Adrenal gland (tissue), 9 donors: ENCODE measurements at regions not wholly inside any gene's neighbourhood (a gene's known extent, or its start where the extent isn't known, plus 50 kb on each side); places are given as distances from the start of the nearest gene placed in this dataset.

Experiments used
- DNase-seq, 7 donors: peaks; one replicate each; pipeline ENCODE4 v3.0.0-alpha.2; 2019 to 2020
- H3K27ac ChIP-seq, 5 donors: fragments of 200-600 bp; sonication (generic) in 4 of 5; 1 replicate in 3 of 5; 2 replicates in 2 of 5; pipeline versions ENCODE4 v1.5.1 to v1.8.0; 2016 to 2020; ENCODE audit warnings: mild to moderate bottlenecking in 1 of 5
- H3K27me3 ChIP-seq: fragments of 200-600 bp; 2 replicates; pipeline ENCODE4 v1.8.0; 2021
- H3K36me3 ChIP-seq, 2 donors: fragments of 200-600 bp; replicated peaks in 1 of 2; 1 replicate in 1 of 2; 2 replicates in 1 of 2; pipeline versions ENCODE4 v1.5.1 to v1.8.0; 2018 to 2022
- H3K4me1 ChIP-seq, 2 donors: fragments of 200-600 bp; replicated peaks in 1 of 2; 1 replicate in 1 of 2; 2 replicates in 1 of 2; pipeline versions ENCODE4 v1.5.1 to v1.8.0; 2018 to 2021
- H3K4me3 ChIP-seq, 4 donors: fragments of 200-600 bp; sonication (generic) in 3 of 4; one replicate each; pipeline ENCODE4 v1.5.1; 2016 to 2018
- H3K9me3 ChIP-seq, 3 donors: fragments of 200-600 bp; sonication (generic) in 1 of 3; replicated peaks in 1 of 3; 1 replicate in 2 of 3; 2 replicates in 1 of 3; pipeline versions ENCODE4 v1.5.1 to v1.8.0; 2016 to 2021
- POLR2A ChIP-seq, 2 donors: fragments of 450-650 bp; IDR thresholded peaks; one replicate each; pipeline ENCODE4 v1.6.1; 2017; ENCODE audit warnings: antibody characterized with exemption in 2 of 2, mild to moderate bottlenecking in 2 of 2, moderate library complexity in 1 of 2
- WGBS, 4 donors: extraction: QIAGEN DNeasy Blood & Tissue Kit in 2 of 4; methylation state at CpG; one replicate each; pipeline versions ENCODE4 v1.1.5 to v1.1.7; 2013 to 2017; 5-methylcytosine and 5-hydroxymethylcytosine counted together
- intact Hi-C, 2 donors: fragments of 100-400 bp; cut with DNase I; formaldehyde crosslinking; loops; one replicate each; pipeline versions ENCODE4 v1.14.1 to v1.15.0; 2022 to 2023
- TF ChIP-seq, protein P1 (sequence below), 6 experiments: fragments of 450-650 bp in 4 of 6; fragments of 200-600 bp in 2 of 6; sonication (generic) in 1 of 6; IDR thresholded peaks; 1 replicate in 5 of 6; 2 replicates in 1 of 6; pipeline versions ENCODE4 v1.5.1 to v1.8.0; 2016 to 2021; ENCODE audit warnings: antibody characterized with exemption in 6 of 6, mild to moderate bottlenecking in 2 of 6, moderate library complexity in 1 of 6
- donor health status: healthy with polysubstance abuse.
- donor health status: Bipolar disorder and iron deficiency.
- donor health status: DM: yes; HTN: yes; CAD: no.
- donor health status: DM: no; HTN: no; CAD: no.
- donor health status: DM: no; HTN: no; CAD: no.

GRCh38 chr10:124281666-124282065 lies 137.1 kb downstream of the OAT start:
- DNase-seq = no peak
- Histone ChIP-seq H3K27ac (no peak overlapping the region), H3K4me1 (no peaks in the 10 kb centered on the region), H3K9me3 (no peaks in the 10 kb centered on the region), H3K36me3 (no peaks in the 10 kb centered on the region), H3K27me3 (no peaks in the 10 kb centered on the region), H3K4me3 (no peak overlapping the region)
- WGBS, 4 donors = 75 to 88% (median 81%) methylated on average over 4 to 10 of the region's 10 CpGs
- intact Hi-C loops = no loop called here
- TF ChIP-seq, protein P1, sequence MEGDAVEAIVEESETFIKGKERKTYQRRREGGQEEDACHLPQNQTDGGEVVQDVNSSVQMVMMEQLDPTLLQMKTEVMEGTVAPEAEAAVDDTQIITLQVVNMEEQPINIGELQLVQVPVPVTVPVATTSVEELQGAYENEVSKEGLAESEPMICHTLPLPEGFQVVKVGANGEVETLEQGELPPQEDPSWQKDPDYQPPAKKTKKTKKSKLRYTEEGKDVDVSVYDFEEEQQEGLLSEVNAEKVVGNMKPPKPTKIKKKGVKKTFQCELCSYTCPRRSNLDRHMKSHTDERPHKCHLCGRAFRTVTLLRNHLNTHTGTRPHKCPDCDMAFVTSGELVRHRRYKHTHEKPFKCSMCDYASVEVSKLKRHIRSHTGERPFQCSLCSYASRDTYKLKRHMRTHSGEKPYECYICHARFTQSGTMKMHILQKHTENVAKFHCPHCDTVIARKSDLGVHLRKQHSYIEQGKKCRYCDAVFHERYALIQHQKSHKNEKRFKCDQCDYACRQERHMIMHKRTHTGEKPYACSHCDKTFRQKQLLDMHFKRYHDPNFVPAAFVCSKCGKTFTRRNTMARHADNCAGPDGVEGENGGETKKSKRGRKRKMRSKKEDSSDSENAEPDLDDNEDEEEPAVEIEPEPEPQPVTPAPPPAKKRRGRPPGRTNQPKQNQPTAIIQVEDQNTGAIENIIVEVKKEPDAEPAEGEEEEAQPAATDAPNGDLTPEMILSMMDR (IDR thresholded peaks at IDR 0.05) = no peak
- TF ChIP-seq POLR2A (IDR thresholded peaks at IDR 0.05) = no peak

DNA sequence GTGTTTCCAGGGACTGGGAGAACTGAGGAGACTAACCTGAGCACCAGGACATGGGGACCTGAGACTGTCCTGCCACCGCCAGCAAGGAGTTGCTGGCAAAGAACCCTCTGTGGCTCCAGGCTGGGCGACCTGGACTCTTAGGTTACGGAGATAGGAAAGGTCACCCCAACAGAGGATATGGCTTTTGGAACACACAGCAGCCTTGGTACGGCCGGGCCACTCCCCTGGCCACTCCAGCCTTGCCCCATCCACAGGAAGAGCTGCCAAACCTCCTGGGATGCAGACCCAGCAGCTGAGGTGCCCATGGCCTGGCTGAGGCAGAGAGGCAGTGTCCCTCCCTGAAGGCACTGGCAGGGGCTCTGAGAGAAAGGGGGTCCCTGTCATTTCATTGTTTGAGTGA lies 137.8 kb downstream of the OAT start:
- TF ChIP-seq, protein P1 (IDR thresholded peaks at IDR 0.05) = no peak
- TF ChIP-seq POLR2A (IDR thresholded peaks at IDR 0.05) = no peak
- Histone ChIP-seq H3K4me1 (no peaks in the 10 kb centered on the region), H3K9me3 (no peaks in the 10 kb centered on the region), H3K27ac (no peak overlapping the region), H3K27me3 (no peaks in the 10 kb centered on the region), H3K36me3 (no peaks in the 10 kb centered on the region), H3K4me3 (no peak overlapping the region)
- WGBS, 4 donors = 79 to 91% (median 82%) methylated on average over 3 to 5 of the region's 5 CpGs
- intact Hi-C loops = no loop called here
- no peak for DNase-seq

GRCh38 chr10:124279882-124280281 lies 138.8 kb downstream of the OAT start:
- intact Hi-C loops = no loop called here
- no peaks in the 10 kb centered on the region for H3K4me1 ChIP-seq
- no peak overlapping the region for H3K4me3 ChIP-seq
- no peaks in the 10 kb centered on the region for H3K36me3 ChIP-seq
- 70 to 91% (median 76%) methylated on average over 7 to 8 of the region's 8 CpGs for WGBS, 4 donors
- no peak for TF ChIP-seq POLR2A (IDR thresholded peaks at IDR 0.05)
- TF ChIP-seq, protein P1 (IDR thresholded peaks at IDR 0.05) = no peak
- peak in 2 of 7 donors; percentile 22 to 31 for DNase-seq
- H3K9me3 ChIP-seq = no peaks in the 10 kb centered on the region
- no peak overlapping the region for H3K27ac ChIP-seq
- H3K27me3 ChIP-seq = no peaks in the 10 kb centered on the region

- no peak for TF ChIP-seq POLR2A (IDR thresholded peaks at IDR 0.05)
- TF ChIP-seq, protein P1 (IDR thresholded peaks at IDR 0.05) = no peak
- Histone ChIP-seq H3K27ac (no peak overlapping the region), H3K36me3 (no peaks in the 10 kb centered on the region), H3K4me1 (no peaks in the 10 kb centered on the region), H3K27me3 (no peaks in the 10 kb centered on the region), H3K9me3 (no peaks in the 10 kb centered on the region), H3K4me3 (no peak overlapping the region)
- intact Hi-C loops = no loop called here
- DNase-seq = no peak
- WGBS, 4 donors = 74 to 83% (median 77%) methylated on average over 1 to 2 of the region's 2 CpGs
Measured at GRCh38 chr10:124279298-124279697, 139.4 kb downstream of the OAT start.
